ACC112 (cell line): ENCODE measurements at regions not wholly inside any gene's neighbourhood (a gene's known extent, or its start where the extent isn't known, plus 50 kb on each side); places are given as distances from the start of the nearest gene placed in this dataset.

Source experiments
- H2AFZ ChIP-seq: fragments of 200-600 bp; sonication (generic); one replicate; pipeline ENCODE4 v1.6.0; 2017; ENCODE audit warnings: antibody characterized with exemption, low read length; ENCODE audit not compliant: unreplicated experiment
- H3K27ac ChIP-seq: fragments of 200-600 bp; sonication (generic); 2 replicates; pipeline ENCODE4 v1.5.1; 2014; ENCODE audit warnings: low read depth, mild to moderate bottlenecking, antibody characterized with exemption, low read length, moderate library complexity
- H3K27me3 ChIP-seq: fragments of 200-600 bp; sonication (generic); 2 replicates; pipeline ENCODE4 v1.6.1; 2014; ENCODE audit warnings: mild to moderate bottlenecking, antibody characterized with exemption, low read length, moderate library complexity, mixed read lengths; ENCODE audit not compliant: insufficient read depth
- H3K36me3 ChIP-seq: fragments of 200-600 bp; sonication (generic); 2 replicates; pipeline ENCODE4 v1.6.1; 2016; ENCODE audit warnings: mild to moderate bottlenecking, antibody characterized with exemption, low read length, moderate library complexity, mixed read lengths; ENCODE audit not compliant: insufficient read depth
- H3K4me1 ChIP-seq: fragments of 200-600 bp; sonication (generic); one replicate; pipeline ENCODE4 v1.6.1; 2016; ENCODE audit warnings: low read length, mixed read lengths; ENCODE audit not compliant: insufficient read depth, unreplicated experiment, control insufficient read depth
- H3K4me3 ChIP-seq: fragments of 200-600 bp; sonication (generic); 2 replicates; pipeline ENCODE4 v1.5.1; 2014; ENCODE audit warnings: mild to moderate bottlenecking, low read depth, low read length
- H3K79me2 ChIP-seq: fragments of 200-600 bp; sonication (generic); one replicate; pipeline ENCODE4 v1.6.0; 2016; ENCODE audit warnings: low read length; ENCODE audit not compliant: control insufficient read depth, unreplicated experiment, insufficient read depth

DNA sequence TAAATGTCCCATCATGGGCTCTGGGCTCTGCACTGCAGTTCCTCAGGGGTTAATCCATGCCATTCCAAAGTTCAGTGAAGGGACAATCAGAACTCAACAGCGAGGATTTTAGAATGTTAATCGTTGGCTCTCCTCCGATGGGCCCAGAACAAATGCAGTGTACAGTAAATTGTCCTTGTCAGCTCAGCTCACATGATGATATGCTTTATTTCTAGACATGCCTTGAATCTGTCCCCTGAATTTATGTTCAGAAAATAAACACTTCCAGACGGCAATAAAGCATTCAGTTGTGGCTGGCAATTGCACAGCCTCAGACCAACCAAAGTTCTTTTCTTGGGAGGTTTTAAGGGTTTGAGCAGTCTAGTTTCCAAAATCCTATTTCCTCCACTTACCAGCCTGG lies 981.2 kb downstream of the BCL11A start:
- Histone ChIP-seq H3K27ac (no peak overlapping the region), H3K4me3 (no peak overlapping the region), H3K4me1 (no peaks in the 10 kb centered on the region), H3K79me2 (no peaks in the 10 kb centered on the region), H3K36me3 (no peaks in the 10 kb centered on the region), H3K27me3 (no peaks in the 10 kb centered on the region), H2AFZ (no peak overlapping the region)

DNA sequence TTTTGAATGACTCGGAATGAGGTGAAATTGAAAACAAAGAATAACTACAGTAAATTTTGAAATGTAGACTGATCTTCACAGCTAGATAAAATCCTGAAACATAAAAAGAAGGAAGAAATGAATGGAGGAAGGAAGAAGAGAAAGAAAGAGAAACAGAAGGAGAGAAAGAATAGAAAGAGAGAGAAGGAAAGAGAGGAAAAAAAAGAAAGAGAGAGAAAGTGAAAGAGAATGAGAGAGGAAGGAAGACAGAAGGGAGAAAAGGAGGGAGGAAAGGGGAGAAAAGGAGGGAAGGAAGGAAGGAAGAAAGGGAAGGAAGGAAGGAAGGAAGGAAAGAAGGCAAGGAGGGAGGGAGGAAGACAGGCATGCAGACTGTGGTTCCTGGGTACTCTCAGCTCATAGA lies 982.6 kb downstream of the BCL11A start:
- Histone ChIP-seq H3K27me3 (no peaks in the 10 kb centered on the region), H2AFZ (no peak overlapping the region), H3K79me2 (no peaks in the 10 kb centered on the region), H3K36me3 (no peaks in the 10 kb centered on the region), H3K4me3 (no peak overlapping the region), H3K4me1 (no peaks in the 10 kb centered on the region), H3K27ac (no peak overlapping the region)

DNA sequence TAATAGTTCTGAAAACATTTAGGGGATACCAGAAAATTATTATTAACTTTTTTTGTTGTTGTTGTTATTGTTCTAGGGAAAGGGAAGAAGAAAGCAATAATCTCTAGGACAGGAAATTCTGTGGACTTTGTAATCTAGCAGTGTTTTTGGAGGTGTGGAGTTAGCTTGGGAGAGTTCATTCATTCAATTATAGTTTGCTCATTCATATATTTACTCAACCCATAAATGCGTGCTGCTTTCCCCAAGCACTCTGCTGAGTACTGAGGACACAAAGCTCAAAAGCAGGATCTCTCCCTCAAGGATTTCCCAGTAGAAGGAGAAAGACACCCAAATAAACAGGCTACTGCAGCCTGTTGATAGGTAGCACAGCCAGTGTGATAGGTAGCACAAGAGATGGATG lies 984.3 kb downstream of the BCL11A start:
- no peak overlapping the region for H3K27ac ChIP-seq

DNA sequence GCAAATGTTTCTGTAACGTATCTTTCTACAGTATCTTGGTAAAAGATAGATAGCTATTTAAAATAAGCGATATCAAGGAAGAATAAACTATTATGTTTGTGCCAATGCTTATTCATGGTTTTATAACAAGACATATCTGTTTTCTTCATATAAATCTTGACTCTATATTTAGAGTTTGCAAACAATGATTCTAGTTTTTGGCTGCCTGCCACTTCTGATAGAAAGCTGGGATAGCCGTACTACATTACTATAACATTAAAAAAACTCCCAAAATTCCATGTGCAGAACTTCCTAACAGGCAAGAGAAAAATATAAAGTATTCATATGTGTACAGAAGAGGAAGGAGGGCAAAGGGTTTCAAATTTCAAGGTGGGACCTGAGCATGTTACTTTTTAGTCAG lies 985.0 kb downstream of the BCL11A start:
- H3K36me3 ChIP-seq = no peaks in the 10 kb centered on the region
- no peak overlapping the region for H2AFZ ChIP-seq
- no peak overlapping the region for H3K27ac ChIP-seq
- no peaks in the 10 kb centered on the region for H3K79me2 ChIP-seq
- no peaks in the 10 kb centered on the region for H3K27me3 ChIP-seq
- H3K4me3 ChIP-seq = no peak overlapping the region
- no peaks in the 10 kb centered on the region for H3K4me1 ChIP-seq

More for the DNA sequence above, 984.3 kb downstream of the BCL11A start:
- H3K4me3 ChIP-seq = no peak overlapping the region
- no peak overlapping the region for H2AFZ ChIP-seq
- H3K79me2 ChIP-seq = no peaks in the 10 kb centered on the region
- no peaks in the 10 kb centered on the region for H3K36me3 ChIP-seq
- no peaks in the 10 kb centered on the region for H3K4me1 ChIP-seq
- H3K27me3 ChIP-seq = no peaks in the 10 kb centered on the region

DNA sequence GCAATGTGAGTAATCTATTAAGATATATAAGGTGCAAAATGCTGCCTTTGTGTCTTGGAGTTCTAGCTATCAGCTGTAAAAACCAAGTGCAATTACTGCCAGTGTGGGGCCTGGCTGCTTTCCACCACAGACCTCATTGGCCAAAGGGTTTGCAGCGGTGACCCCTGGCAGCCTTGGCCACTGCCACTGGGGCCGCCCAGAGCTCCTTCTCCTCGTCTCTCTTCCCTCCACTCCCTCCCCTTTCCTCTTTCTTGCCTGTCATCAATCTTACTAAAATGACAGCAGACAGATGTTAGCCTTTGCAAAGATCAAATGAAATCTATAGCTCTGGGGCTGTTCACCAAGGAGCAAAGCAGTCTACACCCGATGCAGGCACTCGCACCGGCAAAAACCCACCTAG lies 986.3 kb downstream of the BCL11A start:
- no peaks in the 10 kb centered on the region for H3K27me3 ChIP-seq
- H3K4me3 ChIP-seq = no peak overlapping the region
- H2AFZ ChIP-seq = no peak overlapping the region
- H3K79me2 ChIP-seq = no peaks in the 10 kb centered on the region
- H3K36me3 ChIP-seq = no peaks in the 10 kb centered on the region
- no peaks in the 10 kb centered on the region for H3K4me1 ChIP-seq
- H3K27ac ChIP-seq = no peak overlapping the region

DNA sequence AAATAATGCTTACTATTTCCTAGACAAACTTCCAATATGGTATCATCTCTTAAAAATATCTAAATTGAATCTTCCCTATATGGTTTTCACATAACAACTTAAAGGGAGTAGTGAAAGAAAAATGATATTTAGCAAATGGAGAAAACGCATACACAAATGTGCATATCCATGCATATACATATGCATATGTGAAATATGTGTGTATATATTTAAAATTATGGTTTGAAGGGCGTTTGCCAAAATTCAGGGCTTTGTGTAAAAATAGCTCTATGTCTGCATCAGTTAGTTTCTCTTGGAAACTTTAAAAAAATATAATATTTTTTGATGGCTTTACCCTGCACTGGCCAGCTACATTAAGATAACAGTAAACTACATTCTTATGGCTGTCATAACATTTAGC lies 986.7 kb downstream of the BCL11A start:
- H3K27ac ChIP-seq = no peak overlapping the region
- no peak overlapping the region for H3K4me3 ChIP-seq
- no peaks in the 10 kb centered on the region for H3K27me3 ChIP-seq
- H3K4me1 ChIP-seq = no peaks in the 10 kb centered on the region
- no peaks in the 10 kb centered on the region for H3K79me2 ChIP-seq
- no peaks in the 10 kb centered on the region for H3K36me3 ChIP-seq
- no peak overlapping the region for H2AFZ ChIP-seq

DNA sequence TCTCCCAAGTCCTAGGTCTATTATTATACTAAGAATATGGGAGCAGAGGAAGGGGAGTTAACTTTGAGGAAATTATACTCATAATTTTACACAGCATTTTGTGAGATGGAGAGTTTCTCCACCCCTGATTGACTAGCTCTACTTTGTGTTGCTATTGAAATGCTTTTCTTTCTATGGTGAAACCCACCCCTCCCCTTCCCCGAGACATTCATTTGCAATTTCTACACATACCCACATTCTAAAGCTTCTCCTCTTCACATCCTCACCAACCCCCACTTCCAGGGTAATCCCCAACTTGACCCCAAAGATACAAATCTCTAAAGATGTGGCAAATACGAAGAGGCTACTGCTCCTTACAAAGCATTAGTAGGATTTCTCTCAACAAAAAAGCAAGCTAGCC lies 992.2 kb downstream of the BCL11A start:
- no peak overlapping the region for H2AFZ ChIP-seq
- H3K79me2 ChIP-seq = no peaks in the 10 kb centered on the region
- H3K36me3 ChIP-seq = no peaks in the 10 kb centered on the region
- no peaks in the 10 kb centered on the region for H3K4me1 ChIP-seq
- no peaks in the 10 kb centered on the region for H3K27me3 ChIP-seq
- no peak overlapping the region for H3K27ac ChIP-seq
- no peak overlapping the region for H3K4me3 ChIP-seq

DNA sequence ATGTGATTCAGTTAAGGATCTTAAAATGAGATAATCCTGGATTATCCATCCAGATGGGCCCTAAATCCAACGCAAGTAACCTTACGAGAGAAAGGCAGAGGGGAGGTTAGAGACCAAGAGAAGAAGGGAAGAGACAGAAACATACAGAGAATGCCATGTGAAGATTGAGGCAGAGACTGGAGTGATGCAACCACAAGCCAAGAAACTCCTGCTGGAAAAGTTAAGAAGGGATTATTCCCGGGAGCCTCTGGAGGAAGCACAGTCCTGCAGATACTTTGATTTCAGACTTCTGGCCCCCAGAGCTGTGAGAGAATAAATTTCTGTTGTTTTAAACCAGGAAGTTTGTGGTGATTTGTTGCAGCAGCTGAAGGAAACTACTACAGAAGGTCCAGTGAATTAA lies 992.7 kb downstream of the BCL11A start:
- Histone ChIP-seq H3K4me1 (no peaks in the 10 kb centered on the region), H2AFZ (no peak overlapping the region), H3K4me3 (no peak overlapping the region), H3K27me3 (no peaks in the 10 kb centered on the region), H3K36me3 (no peaks in the 10 kb centered on the region), H3K79me2 (no peaks in the 10 kb centered on the region), H3K27ac (no peak overlapping the region)

DNA sequence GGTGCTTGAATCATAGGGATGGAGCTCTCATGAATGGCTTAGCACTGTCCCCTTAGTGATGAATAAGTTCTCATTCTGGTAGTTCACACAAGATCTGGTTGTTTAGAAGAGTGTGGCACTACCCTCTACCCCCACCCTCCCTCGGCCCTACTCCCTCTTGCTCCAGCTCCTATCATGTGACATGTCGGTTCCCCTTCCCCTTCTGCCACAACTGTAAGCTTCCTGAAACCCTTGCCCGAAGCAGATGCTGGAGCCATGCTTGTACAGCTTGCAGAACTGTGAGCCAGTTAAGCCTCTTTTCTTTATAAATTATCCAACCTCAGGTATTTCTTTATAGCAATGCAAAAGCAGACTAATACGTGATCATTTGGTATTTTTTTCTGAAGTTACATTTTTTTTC lies 1012.6 kb downstream of the BCL11A start:
- H3K4me1 ChIP-seq = no peaks in the 10 kb centered on the region
- H3K4me3 ChIP-seq = no peak overlapping the region
- no peaks in the 10 kb centered on the region for H3K79me2 ChIP-seq
- H3K27me3 ChIP-seq = no peaks in the 10 kb centered on the region
- H3K36me3 ChIP-seq = no peaks in the 10 kb centered on the region
- no peak overlapping the region for H3K27ac ChIP-seq
- no peak overlapping the region for H2AFZ ChIP-seq

DNA sequence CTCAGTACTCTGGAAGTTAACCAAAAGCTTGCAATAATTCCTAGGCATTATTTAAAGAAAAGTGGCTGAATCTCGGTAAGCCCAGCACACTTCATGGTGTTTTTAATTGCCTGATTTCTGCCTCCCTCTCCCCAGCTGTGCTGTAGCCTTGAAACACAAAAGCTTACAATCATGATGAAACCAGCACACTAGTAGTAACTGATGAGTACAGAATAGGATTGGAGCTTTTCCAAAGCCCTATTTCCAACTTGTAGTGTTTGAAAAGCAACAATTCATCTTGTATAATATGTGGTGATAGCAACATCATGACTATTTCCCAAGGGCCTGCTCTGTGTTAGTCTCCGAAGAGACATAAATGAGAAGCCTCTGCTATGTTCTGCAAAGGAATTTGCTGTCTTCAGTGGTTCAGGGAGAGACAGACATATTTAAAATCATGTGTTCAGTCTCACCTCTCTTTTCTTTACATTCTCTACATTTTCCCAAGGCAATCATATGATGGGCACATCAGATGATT lies 1015.0 kb downstream of the BCL11A start:
- Histone ChIP-seq H3K36me3 (no peaks in the 10 kb centered on the region), H3K4me1 (no peaks in the 10 kb centered on the region), H3K27ac (no peak overlapping the region), H3K27me3 (no peaks in the 10 kb centered on the region), H2AFZ (no peak overlapping the region), H3K4me3 (no peak overlapping the region), H3K79me2 (no peaks in the 10 kb centered on the region)

DNA sequence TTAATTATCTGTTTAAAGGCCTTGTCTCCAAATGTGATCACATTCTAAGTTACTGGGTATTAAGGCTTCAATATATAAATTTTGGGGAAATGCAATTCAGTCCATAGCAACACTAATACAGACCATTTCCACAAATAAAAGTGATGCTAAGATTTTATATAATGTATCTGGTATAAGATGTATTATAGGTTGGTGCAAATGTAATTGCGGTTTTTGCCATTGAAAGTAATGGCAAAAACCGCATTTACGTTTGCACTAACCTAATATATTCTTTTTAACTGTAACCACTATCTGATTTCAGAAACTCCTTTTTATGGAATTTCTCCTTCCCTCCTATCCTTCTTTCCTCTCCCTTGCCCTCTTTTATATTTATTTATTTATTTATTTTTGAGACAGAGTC lies 1020.6 kb downstream of the BCL11A start:
- Histone ChIP-seq H2AFZ (no peak overlapping the region), H3K27me3 (no peaks in the 10 kb centered on the region), H3K36me3 (no peaks in the 10 kb centered on the region), H3K27ac (no peak overlapping the region), H3K4me3 (no peak overlapping the region), H3K79me2 (no peaks in the 10 kb centered on the region), H3K4me1 (no peaks in the 10 kb centered on the region)
